Body of pancreas (tissue), 4 donors: ENCODE measurements at regions not wholly inside any gene's neighbourhood (a gene's known extent, or its start where the extent isn't known, plus 50 kb on each side); places are given as distances from the start of the nearest gene placed in this dataset.

Experiments used
- CTCF ChIP-seq, 7 experiments: fragments of 450-650 bp in 4 of 7; fragments of 200-600 bp in 3 of 7; sonication (generic) in 3 of 7; IDR thresholded peaks; one replicate each; pipeline ENCODE4 v1.5.1; 2016 to 2019; ENCODE audit warnings: antibody characterized with exemption in 7 of 7
- POLR2A ChIP-seq, 3 donors: fragments of 450-650 bp; IDR thresholded peaks; one replicate each; pipeline ENCODE4 v1.6.1; 2016; ENCODE audit warnings: antibody characterized with exemption in 3 of 3, mild to moderate bottlenecking in 2 of 3

GRCh38 chr12:87439990-87440827 is 589.0 kb downstream of the C12orf50 start:
- no peak for TF ChIP-seq POLR2A (IDR thresholded peaks at IDR 0.05)
- TF ChIP-seq CTCF (IDR thresholded peaks at IDR 0.05): no peak
